Ishikawa (cell line): ENCODE measurements at regions not wholly inside any gene's neighbourhood (a gene's known extent, or its start where the extent isn't known, plus 50 kb on each side); places are given as distances from the start of the nearest gene placed in this dataset.

Experiments
- CEBPB ChIP-seq: IDR thresholded peaks from 2 replicates; pipeline ENCODE4 v1.6.1; 2012
- CREB1 ChIP-seq: IDR thresholded peaks from 2 replicates; pipeline ENCODE4 v1.6.1; 2012; ENCODE audit warnings: low read depth
- EGR1 ChIP-seq: IDR thresholded peaks from 2 replicates; pipeline ENCODE4 v1.6.1; 2012
- EP300 ChIP-seq: IDR thresholded peaks from 2 replicates; pipeline ENCODE4 v1.6.1; 2012; ENCODE audit warnings: borderline replicate concordance
- FOXM1 ChIP-seq: IDR thresholded peaks from 2 replicates; pipeline ENCODE4 v1.6.1; 2012; ENCODE audit warnings: low read depth, borderline replicate concordance
- NFIC ChIP-seq: IDR thresholded peaks from 2 replicates; pipeline ENCODE4 v1.6.1; 2012
- RAD21 ChIP-seq: IDR thresholded peaks from 2 replicates; pipeline ENCODE4 v1.6.1; 2012; ENCODE audit warnings: low read depth
- TAF1 ChIP-seq: IDR thresholded peaks from 2 replicates; pipeline ENCODE4 v1.6.1; 2012; ENCODE audit warnings: low read depth, mild to moderate bottlenecking
- TCF12 ChIP-seq: IDR thresholded peaks from 2 replicates; pipeline ENCODE4 v1.6.1; 2012; ENCODE audit warnings: low read depth
- TEAD4 ChIP-seq: IDR thresholded peaks from 2 replicates; pipeline ENCODE4 v1.6.1; 2012
- YY1 ChIP-seq: IDR thresholded peaks from 2 replicates; pipeline ENCODE4 v1.6.1; 2012; ENCODE audit warnings: low read depth
- ZBTB7A ChIP-seq: IDR thresholded peaks from 2 replicates; pipeline ENCODE4 v1.6.1; 2012; ENCODE audit warnings: low read depth
- TF ChIP-seq, protein P1 (sequence below): IDR thresholded peaks from 2 replicates; pipeline ENCODE4 v1.6.1; 2012
- TF ChIP-seq, protein P2 (sequence below): IDR thresholded peaks from 2 replicates; pipeline ENCODE4 v1.6.1; 2012; ENCODE audit warnings: low read depth, mild to moderate bottlenecking
- TF ChIP-seq, protein P3 (sequence below): IDR thresholded peaks from 2 replicates; pipeline ENCODE4 v1.6.1; 2012

DNA sequence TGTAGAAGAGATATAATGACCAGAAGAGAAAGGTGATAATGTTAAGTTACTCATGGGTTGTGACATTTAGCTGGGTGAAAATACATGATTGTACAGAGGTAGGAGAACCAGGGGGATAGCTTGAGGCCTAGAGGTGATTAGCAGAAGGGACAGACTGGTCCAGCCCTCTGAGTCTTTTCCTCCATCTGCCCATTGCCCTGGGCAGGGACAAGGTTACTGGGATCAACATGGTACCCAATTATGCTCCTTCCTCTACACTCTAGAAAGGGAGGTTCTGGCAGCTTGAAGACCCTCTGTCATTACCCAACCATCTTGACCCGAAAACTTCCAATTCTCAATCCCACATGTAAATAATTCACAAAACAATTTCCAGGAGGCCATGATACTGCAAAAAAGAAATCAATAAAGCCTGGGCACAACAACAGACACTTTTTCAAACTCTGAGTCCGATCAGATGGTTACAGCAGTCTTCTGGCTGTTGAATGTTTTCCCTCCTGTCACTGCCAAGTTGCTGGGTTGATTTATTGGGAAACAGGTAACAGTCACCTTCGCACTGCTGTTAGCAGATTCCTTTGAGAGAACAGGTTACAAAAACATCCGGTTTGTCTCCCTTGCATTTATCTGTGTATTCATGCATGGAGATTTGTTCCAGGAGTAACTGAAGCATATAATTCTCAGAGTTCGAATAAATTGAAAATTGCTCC, 239.1 kb upstream of the HTR2A start:
- no peak for TF ChIP-seq CREB1
- TF ChIP-seq, protein P1, sequence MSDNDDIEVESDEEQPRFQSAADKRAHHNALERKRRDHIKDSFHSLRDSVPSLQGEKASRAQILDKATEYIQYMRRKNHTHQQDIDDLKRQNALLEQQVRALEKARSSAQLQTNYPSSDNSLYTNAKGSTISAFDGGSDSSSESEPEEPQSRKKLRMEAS, result no peak
- TF ChIP-seq RAD21, result no peak
- TF ChIP-seq ZBTB7A, result no peak
- TF ChIP-seq FOXM1, result no peak
- no peak for TF ChIP-seq EGR1
- TF ChIP-seq CEBPB, result no peak
- no peak for TF ChIP-seq TEAD4
- TF ChIP-seq YY1, result no peak
- TF ChIP-seq NFIC, result no peak
- TF ChIP-seq TCF12, result no peak
- no peak for TF ChIP-seq TAF1
- TF ChIP-seq, protein P2, sequence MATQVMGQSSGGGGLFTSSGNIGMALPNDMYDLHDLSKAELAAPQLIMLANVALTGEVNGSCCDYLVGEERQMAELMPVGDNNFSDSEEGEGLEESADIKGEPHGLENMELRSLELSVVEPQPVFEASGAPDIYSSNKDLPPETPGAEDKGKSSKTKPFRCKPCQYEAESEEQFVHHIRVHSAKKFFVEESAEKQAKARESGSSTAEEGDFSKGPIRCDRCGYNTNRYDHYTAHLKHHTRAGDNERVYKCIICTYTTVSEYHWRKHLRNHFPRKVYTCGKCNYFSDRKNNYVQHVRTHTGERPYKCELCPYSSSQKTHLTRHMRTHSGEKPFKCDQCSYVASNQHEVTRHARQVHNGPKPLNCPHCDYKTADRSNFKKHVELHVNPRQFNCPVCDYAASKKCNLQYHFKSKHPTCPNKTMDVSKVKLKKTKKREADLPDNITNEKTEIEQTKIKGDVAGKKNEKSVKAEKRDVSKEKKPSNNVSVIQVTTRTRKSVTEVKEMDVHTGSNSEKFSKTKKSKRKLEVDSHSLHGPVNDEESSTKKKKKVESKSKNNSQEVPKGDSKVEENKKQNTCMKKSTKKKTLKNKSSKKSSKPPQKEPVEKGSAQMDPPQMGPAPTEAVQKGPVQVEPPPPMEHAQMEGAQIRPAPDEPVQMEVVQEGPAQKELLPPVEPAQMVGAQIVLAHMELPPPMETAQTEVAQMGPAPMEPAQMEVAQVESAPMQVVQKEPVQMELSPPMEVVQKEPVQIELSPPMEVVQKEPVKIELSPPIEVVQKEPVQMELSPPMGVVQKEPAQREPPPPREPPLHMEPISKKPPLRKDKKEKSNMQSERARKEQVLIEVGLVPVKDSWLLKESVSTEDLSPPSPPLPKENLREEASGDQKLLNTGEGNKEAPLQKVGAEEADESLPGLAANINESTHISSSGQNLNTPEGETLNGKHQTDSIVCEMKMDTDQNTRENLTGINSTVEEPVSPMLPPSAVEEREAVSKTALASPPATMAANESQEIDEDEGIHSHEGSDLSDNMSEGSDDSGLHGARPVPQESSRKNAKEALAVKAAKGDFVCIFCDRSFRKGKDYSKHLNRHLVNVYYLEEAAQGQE, result no peak

DNA sequence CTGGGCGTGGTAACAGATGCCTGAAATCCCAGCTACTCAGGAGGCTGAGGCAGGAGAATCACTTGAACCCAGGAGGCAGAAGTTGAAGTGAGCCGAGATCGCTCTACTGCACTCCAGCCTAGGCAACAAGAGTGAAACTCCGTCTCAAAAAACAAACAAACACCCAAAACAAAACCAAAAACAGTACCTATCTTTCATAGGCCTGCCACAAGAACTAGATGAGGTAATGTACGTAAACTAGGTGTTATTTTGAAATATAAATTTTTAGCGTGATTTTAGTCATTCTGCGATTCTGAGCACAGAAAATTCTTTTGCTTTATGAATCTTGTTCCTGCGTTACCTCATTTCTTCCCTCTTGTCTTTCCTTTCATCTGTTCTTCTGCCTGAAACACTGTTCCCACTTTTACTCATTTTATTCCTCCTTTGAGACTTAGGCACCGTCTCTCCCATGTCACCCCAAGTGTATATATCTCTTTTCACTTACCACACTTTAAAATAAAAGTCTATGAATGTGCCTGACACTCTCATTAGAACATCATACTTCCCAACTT, 238.2 kb upstream of the HTR2A start:
- TF ChIP-seq RAD21 (no peak), TAF1 (no peak), ZBTB7A (no peak), CEBPB (no peak), TEAD4 (no peak), CREB1 (no peak), EGR1 (no peak), TCF12 (no peak), EP300 (no peak), FOXM1 (no peak), NFIC (no peak), YY1 (no peak)
- TF ChIP-seq, protein P3, sequence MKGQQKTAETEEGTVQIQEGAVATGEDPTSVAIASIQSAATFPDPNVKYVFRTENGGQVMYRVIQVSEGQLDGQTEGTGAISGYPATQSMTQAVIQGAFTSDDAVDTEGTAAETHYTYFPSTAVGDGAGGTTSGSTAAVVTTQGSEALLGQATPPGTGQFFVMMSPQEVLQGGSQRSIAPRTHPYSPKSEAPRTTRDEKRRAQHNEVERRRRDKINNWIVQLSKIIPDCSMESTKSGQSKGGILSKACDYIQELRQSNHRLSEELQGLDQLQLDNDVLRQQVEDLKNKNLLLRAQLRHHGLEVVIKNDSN, result no peak
- TF ChIP-seq, protein P2, result no peak
- TF ChIP-seq, protein P1, result no peak

DNA sequence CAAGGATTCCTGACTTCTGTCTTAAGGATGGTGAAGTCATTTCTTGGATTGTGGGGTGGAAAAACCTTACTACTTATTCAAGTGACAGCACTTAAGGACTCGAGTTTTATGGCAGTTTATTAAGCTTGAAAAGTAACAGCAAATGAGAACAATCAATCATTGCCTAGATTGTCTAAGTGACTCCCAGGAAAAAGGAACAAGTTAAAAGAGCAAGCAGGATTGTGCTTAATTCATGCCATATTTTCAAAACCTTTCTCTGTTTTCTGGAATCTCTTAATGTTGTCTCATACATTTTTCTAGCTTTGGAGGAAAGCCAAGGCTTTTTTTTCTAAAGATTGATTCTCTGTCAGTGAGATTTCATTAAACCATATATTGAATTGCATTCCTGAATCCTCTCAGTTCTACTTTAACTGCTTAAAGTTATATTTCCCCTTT, 236.2 kb upstream of the HTR2A start:
- TF ChIP-seq EGR1, result no peak
- TF ChIP-seq RAD21, result no peak
- no peak for TF ChIP-seq FOXM1
- TF ChIP-seq TAF1, result no peak
- TF ChIP-seq TCF12, result no peak
- TF ChIP-seq, protein P3, result no peak
- TF ChIP-seq ZBTB7A, result no peak
- no peak for TF ChIP-seq TEAD4
- TF ChIP-seq NFIC, result no peak
- no peak for TF ChIP-seq YY1

DNA sequence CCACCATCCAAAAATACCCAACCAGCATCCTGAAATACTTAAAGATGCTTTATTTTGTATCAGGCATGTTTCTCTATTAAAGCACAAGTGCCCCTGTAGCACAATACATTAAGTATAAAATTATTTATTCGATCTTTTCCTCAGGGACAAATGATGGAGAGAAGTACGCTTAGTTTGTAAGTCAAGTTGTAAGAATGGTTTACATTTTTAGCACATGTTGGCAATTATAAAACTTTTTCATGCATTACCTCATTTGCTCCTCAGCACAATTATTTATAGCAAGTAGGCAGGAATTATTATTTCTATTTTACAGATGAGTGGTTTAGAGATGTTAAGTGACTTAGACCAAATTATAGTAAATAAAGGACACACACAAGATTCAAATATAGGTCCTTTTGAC, 232.6 kb upstream of the HTR2A start:
- TF ChIP-seq EGR1 (no peak), RAD21 (no peak)

DNA sequence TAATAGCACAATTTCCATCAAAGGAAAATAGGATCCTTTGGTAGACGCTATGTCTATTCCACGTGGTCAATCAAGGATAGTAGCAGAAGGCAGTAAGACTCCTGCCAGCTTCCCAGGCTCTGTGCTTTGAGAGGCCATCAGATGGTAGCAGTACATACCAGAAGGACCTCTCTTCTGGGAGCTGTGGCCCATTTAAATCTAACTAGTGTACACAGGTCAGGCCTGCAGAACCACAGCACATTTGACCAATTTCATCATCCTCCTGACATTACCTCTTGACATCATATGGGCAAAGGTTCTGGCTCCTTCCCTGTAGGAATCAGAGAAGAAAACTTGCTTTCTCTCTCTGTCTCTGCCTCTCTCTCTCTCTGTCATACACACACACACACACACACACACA, 229.6 kb upstream of the HTR2A start:
- no peak for TF ChIP-seq TCF12
- no peak for TF ChIP-seq YY1
- TF ChIP-seq CEBPB, result no peak
- TF ChIP-seq TAF1, result no peak
- no peak for TF ChIP-seq NFIC
- TF ChIP-seq, protein P2, result no peak
- TF ChIP-seq TEAD4, result no peak
- TF ChIP-seq RAD21, result no peak
- no peak for TF ChIP-seq FOXM1
